Activated CD4-positive, alpha-beta memory T cell treated with anti-CD3 and anti-CD28 coated beads, Interleukin-2, amount 10 ng/mL, durations not matched to agents 7 days and 5 days (primary cell): ENCODE measurements at regions not wholly inside any gene's neighbourhood (a gene's known extent, or its start where the extent isn't known, plus 50 kb on each side); places are given as distances from the start of the nearest gene placed in this dataset.

ENCODE experiments used
- CTCF ChIA-PET: fragments of 350-600 bp; sonication (Branson Sonifier 250); formaldehyde crosslinking; loops from one replicate; lab custom pipeline; 2021; ENCODE audit warnings: antibody characterized with exemption, inconsistent platforms; lab: Charles Lee
- POLR2A ChIA-PET: fragments of 350-600 bp; sonication (Branson Sonifier 250); formaldehyde crosslinking; loops from one replicate; lab custom pipeline; 2021; ENCODE audit warnings: antibody characterized with exemption; lab: Charles Lee
- DNase-seq: peaks from one replicate; pipeline ENCODE4 v3.0.0-alpha.2; 2020
- H3K27ac Mint-ChIP-seq: one replicate; pipeline ENCODE4 v1.8.0; 2021; ENCODE audit warnings: mild to moderate bottlenecking, mixed read lengths
- H3K27me3 Mint-ChIP-seq: one replicate; pipeline ENCODE4 v1.8.0; 2021; ENCODE audit warnings: mixed read lengths
- H3K36me3 Mint-ChIP-seq: one replicate; pipeline ENCODE4 v1.8.0; 2021; ENCODE audit warnings: low read depth, mixed read lengths
- H3K4me1 Mint-ChIP-seq: one replicate; pipeline ENCODE4 v1.8.0; 2021; ENCODE audit warnings: mixed read lengths
- H3K4me3 Mint-ChIP-seq: one replicate; pipeline ENCODE4 v1.8.0; 2021; ENCODE audit warnings: mild to moderate bottlenecking, mixed read lengths
- H3K9me3 Mint-ChIP-seq: one replicate; pipeline ENCODE4 v1.8.0; 2021; ENCODE audit warnings: mixed read lengths

DNA sequence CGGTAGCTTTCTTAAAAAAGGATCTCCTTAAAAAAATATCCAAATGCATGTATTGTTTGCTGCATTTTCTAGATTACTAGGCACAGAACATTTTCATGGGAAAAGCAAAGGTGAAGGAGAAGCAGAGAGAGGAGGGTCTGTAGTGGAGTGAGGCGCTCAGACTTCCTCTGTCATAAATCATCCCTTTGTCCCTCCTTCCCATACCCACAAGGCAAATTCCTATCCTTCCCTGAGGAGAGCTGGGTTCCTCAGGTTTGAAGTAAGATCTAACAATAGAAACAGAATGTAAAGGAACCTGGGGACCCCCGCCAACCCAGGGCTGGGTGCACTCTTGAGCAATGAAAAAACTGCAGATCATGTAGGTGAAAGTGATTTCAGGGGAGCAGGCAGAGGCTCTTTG is 149.2 kb upstream of the ANKH start:
- H3K36me3 Mint-ChIP-seq, result no peaks in the 10 kb centered on the region
- DNase-seq, result no peak
- H3K4me1 Mint-ChIP-seq, result no peaks in the 10 kb centered on the region
- POLR2A ChIA-PET, result interaction anchor here (1.3 kb wide), 1 partner anchor 180 kb away, joined by 3 read pairs; no protein-coding TSS in a partner anchor
- H3K27ac Mint-ChIP-seq, result no peak overlapping the region
- peaks cover 11% of the 10 kb centered on the region for H3K27me3 Mint-ChIP-seq
- peaks cover 4% of the 10 kb centered on the region for H3K9me3 Mint-ChIP-seq
- CTCF ChIA-PET, result interaction anchor here (0.9 to 1.0 kb wide), 2 partner anchors 10 to 22 kb away, joined by 4 read pairs; no protein-coding TSS in a partner anchor
- H3K4me3 Mint-ChIP-seq, result no peak overlapping the region

DNA sequence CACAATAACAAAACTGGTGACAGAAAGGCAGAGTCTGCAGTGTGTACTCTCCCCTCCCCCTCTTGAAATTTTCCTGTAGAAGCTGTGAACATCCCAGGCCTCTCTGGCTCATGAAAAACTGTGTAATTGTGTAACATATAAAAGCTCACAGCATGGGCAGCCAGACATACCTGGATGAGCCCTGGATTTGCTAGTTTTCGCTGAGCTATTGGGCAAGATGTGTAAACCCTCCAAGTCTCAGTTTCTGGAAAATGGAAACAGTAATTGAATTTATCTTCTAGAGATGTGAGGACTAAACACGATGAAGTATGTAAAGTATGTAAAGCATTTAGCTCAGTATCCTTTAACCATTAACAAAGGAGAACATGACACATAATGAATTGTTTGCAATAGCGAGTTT is 143.2 kb upstream of the ANKH start:
- Mint-ChIP-seq H3K36me3 (no peaks in the 10 kb centered on the region), H3K4me3 (no peak overlapping the region), H3K4me1 (no peaks in the 10 kb centered on the region), H3K27ac (no peak overlapping the region), H3K9me3 (peaks cover 4% of the 10 kb centered on the region), H3K27me3 (peaks cover 1% of the 10 kb centered on the region)
- ChIA-PET POLR2A (no interaction called here), CTCF (interaction anchor here (0.6 to 3.1 kb wide), 7 partner anchors 9 to 652 kb away, joined by 3 to 10 read pairs (median 4); no protein-coding TSS in a partner anchor)
- no peak for DNase-seq

DNA sequence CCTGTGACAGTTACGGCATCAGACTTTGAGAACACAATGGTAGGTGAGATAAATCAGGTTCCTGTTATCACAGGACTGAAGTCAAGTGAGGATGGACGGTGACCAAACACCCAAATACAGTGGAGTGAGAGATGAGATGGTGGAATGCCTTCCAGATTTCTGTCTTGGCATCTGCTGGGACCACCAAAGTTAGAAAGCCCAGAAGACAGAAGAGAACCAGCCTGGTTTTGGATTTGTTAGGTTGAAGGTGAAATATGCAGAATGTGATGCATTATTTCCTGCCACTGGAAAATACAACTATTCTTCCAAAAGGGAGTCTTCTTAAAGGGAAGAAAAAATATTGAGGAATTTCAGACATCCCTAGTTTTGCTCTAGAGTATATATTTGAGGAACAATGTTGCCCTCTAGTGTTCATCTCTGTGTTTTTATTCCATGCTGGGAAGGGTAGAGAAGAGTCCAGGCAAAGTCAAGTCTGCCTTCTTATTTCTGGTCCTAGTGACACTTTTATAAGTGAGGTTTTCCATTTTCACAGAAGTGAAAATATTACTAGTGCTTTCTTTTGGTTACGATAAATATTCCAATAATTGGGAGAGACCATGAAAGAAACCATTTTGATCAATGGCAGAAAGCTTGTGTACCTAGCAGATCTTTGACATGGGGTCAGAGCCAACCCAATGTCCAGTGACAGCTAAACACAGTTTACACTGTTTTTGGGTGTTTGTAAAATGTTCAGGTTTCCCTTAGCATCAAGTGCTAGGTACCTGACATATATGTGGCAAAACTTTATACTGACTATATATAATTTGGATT is 142.3 kb upstream of the ANKH start:
- Mint-ChIP-seq H3K27ac (no peak overlapping the region), H3K4me1 (no peaks in the 10 kb centered on the region), H3K27me3 (peaks cover 2% of the 10 kb centered on the region), H3K36me3 (no peaks in the 10 kb centered on the region), H3K9me3 (peaks cover 4% of the 10 kb centered on the region), H3K4me3 (no peak overlapping the region)
- ChIA-PET CTCF (interaction anchor here (0.7 to 3.1 kb wide), 5 partner anchors 10 to 289 kb away, joined by 3 to 10 read pairs (median 3); no protein-coding TSS in a partner anchor), POLR2A (no interaction called here)
- DNase-seq, result no peak

DNA sequence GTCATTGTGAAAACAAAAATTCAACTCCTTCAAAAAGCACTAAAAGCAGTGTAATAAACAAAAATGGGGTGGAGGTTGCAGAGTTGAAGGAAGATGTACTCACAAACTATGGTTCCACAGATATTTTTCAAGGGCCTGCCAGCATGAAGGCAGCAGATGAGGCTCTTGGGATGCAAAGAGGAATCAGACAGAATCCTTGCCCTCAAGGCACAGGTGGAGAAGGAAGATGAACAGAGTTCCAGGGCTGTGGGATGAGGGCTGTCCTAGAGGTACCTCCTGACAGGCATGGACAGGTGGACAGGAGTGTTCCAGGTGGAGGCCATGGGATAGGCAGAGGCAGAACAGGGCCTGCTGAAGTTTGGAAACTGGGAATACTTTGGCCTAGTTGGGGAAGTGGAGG is 140.5 kb upstream of the ANKH start:
- H3K27ac Mint-ChIP-seq, result no peak overlapping the region
- H3K9me3 Mint-ChIP-seq, result peaks cover under 1% of the 10 kb centered on the region
- H3K4me3 Mint-ChIP-seq, result no peak overlapping the region
- no peaks in the 10 kb centered on the region for H3K36me3 Mint-ChIP-seq
- no peak for DNase-seq
- peaks cover 4% of the 10 kb centered on the region for H3K27me3 Mint-ChIP-seq
- CTCF ChIA-PET, result interaction anchor here (1.0 to 1.3 kb wide), 2 partner anchors 9 to 40 kb away, joined by 3 to 7 read pairs; no protein-coding TSS in a partner anchor
- POLR2A ChIA-PET, result no interaction called here
- H3K4me1 Mint-ChIP-seq, result no peaks in the 10 kb centered on the region

DNA sequence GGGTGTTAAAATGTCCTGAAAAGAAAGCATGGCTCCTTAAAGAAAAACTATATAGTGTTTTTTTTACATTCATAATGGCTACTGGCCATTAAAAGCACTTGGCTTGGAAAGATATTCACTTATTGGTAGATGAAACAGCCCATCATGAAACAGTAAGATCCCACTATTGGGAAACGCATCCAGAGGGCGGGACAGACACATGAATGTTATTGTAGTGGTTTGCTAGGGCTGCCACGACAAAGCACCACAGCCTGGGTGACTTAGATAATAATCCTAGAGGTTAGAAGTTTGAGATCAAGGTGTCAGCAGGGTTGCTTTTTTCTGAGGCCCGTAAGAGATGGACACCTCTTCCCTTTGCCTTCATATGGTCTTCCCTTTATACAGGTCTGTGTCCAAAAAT is 139.4 kb upstream of the ANKH start:
- no peaks in the 10 kb centered on the region for H3K9me3 Mint-ChIP-seq
- H3K27me3 Mint-ChIP-seq, result peaks cover 12% of the 10 kb centered on the region
- DNase-seq, result no peak
- ChIA-PET CTCF (interaction anchor here (1.1 kb wide), 1 partner anchor 325 kb away, joined by 3 read pairs; no protein-coding TSS in a partner anchor), POLR2A (no interaction called here)
- no peak overlapping the region for H3K4me3 Mint-ChIP-seq
- H3K36me3 Mint-ChIP-seq, result no peaks in the 10 kb centered on the region
- H3K4me1 Mint-ChIP-seq, result no peaks in the 10 kb centered on the region
- H3K27ac Mint-ChIP-seq, result no peak overlapping the region

DNA sequence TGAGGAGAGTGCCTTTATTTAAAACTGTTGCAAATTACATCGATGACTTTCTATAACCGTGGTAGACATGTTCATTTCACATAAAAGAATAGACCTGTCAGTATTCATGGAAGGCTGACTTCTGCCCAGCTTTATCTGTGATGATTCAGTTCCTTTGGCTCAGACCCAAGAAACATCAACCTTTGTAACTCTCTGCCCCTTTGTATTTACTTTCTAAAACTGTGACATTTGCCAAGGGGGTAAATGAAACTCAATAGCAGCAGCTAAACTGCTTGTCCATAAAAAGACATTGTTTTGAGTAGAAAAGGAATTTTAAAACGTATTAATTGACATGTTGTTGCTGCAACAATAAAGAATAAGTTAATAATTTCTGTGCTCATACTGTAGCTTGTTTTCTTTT is 137.8 kb upstream of the ANKH start:
- Mint-ChIP-seq H3K27me3 (peaks cover 15% of the 10 kb centered on the region), H3K27ac (no peak overlapping the region), H3K4me3 (no peak overlapping the region), H3K4me1 (no peaks in the 10 kb centered on the region), H3K36me3 (no peaks in the 10 kb centered on the region), H3K9me3 (no peaks in the 10 kb centered on the region)
- ChIA-PET CTCF (interaction anchor here (1.1 to 1.8 kb wide), 2 partner anchors 282 to 326 kb away, joined by 3 to 7 read pairs; no protein-coding TSS in a partner anchor), POLR2A (no interaction called here)
- no peak for DNase-seq

DNA sequence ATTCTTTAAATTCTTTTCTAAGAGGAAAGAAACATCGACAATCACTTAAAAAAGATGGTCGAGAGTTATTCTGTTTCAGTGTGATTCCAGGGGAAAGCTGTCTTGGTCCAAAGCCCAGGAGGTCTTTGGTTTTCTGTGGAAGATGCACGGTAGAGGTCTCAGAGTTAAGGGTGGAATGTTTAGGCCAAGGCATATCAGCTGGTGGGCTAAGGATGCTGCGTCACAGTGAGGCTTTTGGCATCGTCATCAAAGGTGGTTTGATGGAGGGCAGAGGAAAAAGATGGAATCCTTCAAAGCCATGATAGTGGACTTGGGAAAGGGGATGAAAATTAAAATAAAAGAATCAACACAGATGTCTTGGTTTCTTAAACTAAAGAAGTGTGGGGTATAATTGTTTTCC is 137.3 kb upstream of the ANKH start:
- H3K4me1 Mint-ChIP-seq, result no peaks in the 10 kb centered on the region
- no peak overlapping the region for H3K4me3 Mint-ChIP-seq
- DNase-seq, result no peak
- ChIA-PET POLR2A (no interaction called here), CTCF (interaction anchor here (1.8 kb wide), 1 partner anchor 282 kb away, joined by 7 read pairs; no protein-coding TSS in a partner anchor)
- peaks cover 15% of the 10 kb centered on the region for H3K27me3 Mint-ChIP-seq
- H3K27ac Mint-ChIP-seq, result no peak overlapping the region
- H3K36me3 Mint-ChIP-seq, result no peaks in the 10 kb centered on the region
- H3K9me3 Mint-ChIP-seq, result no peaks in the 10 kb centered on the region

- Mint-ChIP-seq H3K9me3 (no peaks in the 10 kb centered on the region), H3K36me3 (no peaks in the 10 kb centered on the region), H3K27me3 (peaks cover 15% of the 10 kb centered on the region), H3K27ac (no peak overlapping the region), H3K4me3 (no peak overlapping the region), H3K4me1 (peaks cover 1% of the 10 kb centered on the region)
- DNase-seq, result no peak
- ChIA-PET CTCF (interaction anchor here (1.8 kb wide), 1 partner anchor 281 kb away, joined by 7 read pairs; no protein-coding TSS in a partner anchor), POLR2A (no interaction called here)
Measured at GRCh38 chr5:15008476-15008875, 136.9 kb upstream of the ANKH start.

GRCh38 chr5:15007646-15008045 is 136.1 kb upstream of the ANKH start:
- no peak for DNase-seq
- H3K27me3 Mint-ChIP-seq, result peaks cover 15% of the 10 kb centered on the region
- peaks cover 2% of the 10 kb centered on the region for H3K4me1 Mint-ChIP-seq
- no peak overlapping the region for H3K27ac Mint-ChIP-seq
- H3K36me3 Mint-ChIP-seq, result no peaks in the 10 kb centered on the region
- POLR2A ChIA-PET, result no interaction called here
- H3K9me3 Mint-ChIP-seq, result no peaks in the 10 kb centered on the region
- no peak overlapping the region for H3K4me3 Mint-ChIP-seq
- CTCF ChIA-PET, result interaction anchor here (1.8 kb wide), 1 partner anchor 15 kb away, joined by 4 read pairs; no protein-coding TSS in a partner anchor

GRCh38 chr5:15004506-15004905 is 132.9 kb upstream of the ANKH start:
- H3K36me3 Mint-ChIP-seq, result peaks cover 1% of the 10 kb centered on the region
- no peak for DNase-seq
- peaks cover 10% of the 10 kb centered on the region for H3K4me1 Mint-ChIP-seq

GRCh38 chr5:15003511-15003920 is 131.9 kb upstream of the ANKH start:
- ChIA-PET CTCF (interaction anchor here (0.7 to 8.5 kb wide), 34 partner anchors 8 to 641 kb away, joined by 3 to 111 read pairs (median 4); partner anchors contain the start of gene ANKH), POLR2A (interaction anchor here (0.6 to 2.1 kb wide), 8 partner anchors 11 to 637 kb away, joined by 3 to 12 read pairs (median 4); no protein-coding TSS in a partner anchor)
- Mint-ChIP-seq H3K4me3 (no peak overlapping the region), H3K27ac (no peak overlapping the region), H3K9me3 (no peaks in the 10 kb centered on the region), H3K27me3 (peaks cover 30% of the 10 kb centered on the region), H3K36me3 (peaks cover 7% of the 10 kb centered on the region), H3K4me1 (peaks cover 19% of the 10 kb centered on the region)
- DNase-seq, result peak; percentile 64

More at GRCh38 chr5:15004506-15004905, 132.9 kb upstream of the ANKH start:
- no peak overlapping the region for H3K4me3 Mint-ChIP-seq
- POLR2A ChIA-PET, result interaction anchor here (2.1 kb wide), 1 partner anchor 12 kb away, joined by 12 read pairs; no protein-coding TSS in a partner anchor
- no peak overlapping the region for H3K27ac Mint-ChIP-seq
- H3K27me3 Mint-ChIP-seq, result peaks cover 26% of the 10 kb centered on the region
- CTCF ChIA-PET, result interaction anchor here (0.9 to 8.5 kb wide), 11 partner anchors 8 to 356 kb away, joined by 3 to 111 read pairs (median 7); partner anchors contain the start of gene ANKH
- H3K9me3 Mint-ChIP-seq, result no peaks in the 10 kb centered on the region

GRCh38 chr5:15002791-15003190 is 131.2 kb upstream of the ANKH start:
- no peak overlapping the region for H3K4me3 Mint-ChIP-seq
- POLR2A ChIA-PET, result interaction anchor here (1.2 to 2.1 kb wide), 6 partner anchors 10 to 637 kb away, joined by 3 to 12 read pairs (median 4); no protein-coding TSS in a partner anchor

More at GRCh38 chr5:15002791-15003190, 131.2 kb upstream of the ANKH start:
- DNase-seq, result no peak
- CTCF ChIA-PET, result interaction anchor here (0.5 to 8.5 kb wide), 30 partner anchors 7 to 640 kb away, joined by 3 to 111 read pairs (median 4); partner anchors contain the start of gene ANKH
- Mint-ChIP-seq H3K27me3 (peaks cover 33% of the 10 kb centered on the region), H3K9me3 (peaks cover 6% of the 10 kb centered on the region), H3K27ac (no peak overlapping the region), H3K4me1 (peaks cover 22% of the 10 kb centered on the region), H3K36me3 (peaks cover 14% of the 10 kb centered on the region)
